ENCODE measurements at regions not wholly inside any gene's neighbourhood (a gene's known extent, or its start where the extent isn't known, plus 50 kb on each side); places are given as distances from the start of the nearest gene placed in this dataset.

DNA sequence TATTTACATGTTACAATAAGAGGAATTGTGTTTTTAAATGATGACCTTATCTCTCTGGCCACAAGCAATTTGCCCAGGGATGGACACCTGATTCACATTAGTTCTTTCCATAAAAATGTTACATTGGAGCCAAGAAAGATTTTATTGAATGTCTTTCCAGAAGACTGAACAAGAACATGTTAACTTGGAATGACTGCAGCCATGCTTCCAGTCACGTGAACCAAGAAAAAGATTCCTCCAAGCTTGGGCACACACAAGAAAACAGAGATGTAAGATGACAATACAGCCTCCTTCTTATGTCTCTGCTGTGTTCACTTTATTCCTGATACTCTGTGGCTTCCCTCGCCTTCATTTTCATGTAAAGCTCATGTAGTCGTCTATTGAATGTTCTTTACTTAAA, 737.6 kb downstream of the TRIML1 start:
- TF ChIP-seq, protein P1, sequence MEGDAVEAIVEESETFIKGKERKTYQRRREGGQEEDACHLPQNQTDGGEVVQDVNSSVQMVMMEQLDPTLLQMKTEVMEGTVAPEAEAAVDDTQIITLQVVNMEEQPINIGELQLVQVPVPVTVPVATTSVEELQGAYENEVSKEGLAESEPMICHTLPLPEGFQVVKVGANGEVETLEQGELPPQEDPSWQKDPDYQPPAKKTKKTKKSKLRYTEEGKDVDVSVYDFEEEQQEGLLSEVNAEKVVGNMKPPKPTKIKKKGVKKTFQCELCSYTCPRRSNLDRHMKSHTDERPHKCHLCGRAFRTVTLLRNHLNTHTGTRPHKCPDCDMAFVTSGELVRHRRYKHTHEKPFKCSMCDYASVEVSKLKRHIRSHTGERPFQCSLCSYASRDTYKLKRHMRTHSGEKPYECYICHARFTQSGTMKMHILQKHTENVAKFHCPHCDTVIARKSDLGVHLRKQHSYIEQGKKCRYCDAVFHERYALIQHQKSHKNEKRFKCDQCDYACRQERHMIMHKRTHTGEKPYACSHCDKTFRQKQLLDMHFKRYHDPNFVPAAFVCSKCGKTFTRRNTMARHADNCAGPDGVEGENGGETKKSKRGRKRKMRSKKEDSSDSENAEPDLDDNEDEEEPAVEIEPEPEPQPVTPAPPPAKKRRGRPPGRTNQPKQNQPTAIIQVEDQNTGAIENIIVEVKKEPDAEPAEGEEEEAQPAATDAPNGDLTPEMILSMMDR (IDR thresholded peaks at IDR 0.05; ENCODE audit: control insufficient read depth, insufficient read depth, low read depth, low read length, missing control alignments), result no peak
- DNase-seq (ENCODE audit: low read depth), result peak; percentile 10
- no peak overlapping the region for H3K4me3 ChIP-seq (ENCODE audit: control insufficient read depth, low read depth, low read length)

DNA sequence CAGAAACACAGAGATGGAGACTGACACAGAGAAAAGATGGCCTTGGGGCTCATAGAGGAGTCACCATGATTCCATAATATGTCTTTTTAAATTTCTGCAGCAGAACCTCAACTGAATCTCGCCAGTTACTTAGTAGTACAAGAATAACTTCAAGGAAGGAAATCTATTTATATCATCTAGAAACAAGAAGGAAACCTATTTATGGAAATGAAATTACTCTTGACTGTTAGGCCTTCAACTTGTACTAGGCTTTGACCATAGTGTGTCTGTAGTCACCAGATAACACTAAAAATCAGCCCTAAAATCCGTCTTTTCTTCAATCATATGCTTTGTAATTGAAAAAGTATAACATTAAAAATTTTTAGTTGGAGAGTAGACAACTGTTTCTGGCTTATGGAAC, 740.4 kb downstream of the TRIML1 start:
- DNase-seq (ENCODE audit: low read depth), result no peak
- H3K4me3 ChIP-seq (ENCODE audit: control insufficient read depth, low read depth, low read length), result no peak overlapping the region
- TF ChIP-seq, protein P1 (IDR thresholded peaks at IDR 0.05; ENCODE audit: control insufficient read depth, insufficient read depth, low read depth, low read length, missing control alignments), result no peak

DNA sequence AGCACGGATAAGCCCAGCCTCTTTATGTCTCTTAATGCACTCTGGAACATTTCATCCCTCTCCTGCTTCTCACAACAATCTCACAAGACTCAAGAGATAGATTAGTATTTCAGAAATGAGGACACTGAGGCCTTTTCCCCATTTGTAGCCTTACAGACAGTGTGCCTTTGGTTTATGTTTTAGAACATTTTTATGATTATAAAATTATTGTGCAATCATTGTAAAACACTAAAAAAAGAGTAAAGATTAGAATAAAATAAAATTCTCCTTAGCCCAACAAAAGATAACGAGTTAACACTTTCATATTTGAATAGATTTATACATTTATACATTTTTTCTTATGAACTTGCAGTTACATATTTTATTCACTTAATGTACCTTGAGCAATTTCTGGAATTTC, 748.7 kb downstream of the TRIML1 start:
- no peak for DNase-seq (ENCODE audit: low read depth)
- H3K4me3 ChIP-seq (ENCODE audit: control insufficient read depth, low read depth, low read length), result no peak overlapping the region
- TF ChIP-seq, protein P1 (IDR thresholded peaks at IDR 0.05; ENCODE audit: control insufficient read depth, insufficient read depth, low read depth, low read length, missing control alignments), result no peak

DNA sequence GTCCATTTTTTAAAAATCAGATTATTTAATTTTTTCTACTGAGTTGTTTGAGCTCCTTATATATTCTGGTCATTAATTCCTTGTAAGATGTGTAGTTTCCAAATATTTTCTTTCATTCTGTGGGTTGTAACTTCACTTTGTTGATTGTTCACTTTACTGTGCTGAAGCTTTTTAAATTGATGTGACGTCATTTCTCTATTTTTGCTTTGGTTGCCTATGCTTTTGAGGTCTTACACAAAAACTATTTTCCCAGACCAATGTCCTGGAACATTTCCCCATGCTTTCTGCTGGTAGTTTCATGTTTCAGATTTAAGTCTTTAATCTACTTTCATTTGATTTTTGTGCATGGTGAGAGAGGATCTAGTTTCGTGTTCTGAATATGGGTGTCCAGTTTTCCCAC, 753.6 kb downstream of the TRIML1 start:
- no peak for DNase-seq (ENCODE audit: low read depth)
- TF ChIP-seq, protein P1 (IDR thresholded peaks at IDR 0.05; ENCODE audit: control insufficient read depth, insufficient read depth, low read depth, low read length, missing control alignments), result no peak

DNA sequence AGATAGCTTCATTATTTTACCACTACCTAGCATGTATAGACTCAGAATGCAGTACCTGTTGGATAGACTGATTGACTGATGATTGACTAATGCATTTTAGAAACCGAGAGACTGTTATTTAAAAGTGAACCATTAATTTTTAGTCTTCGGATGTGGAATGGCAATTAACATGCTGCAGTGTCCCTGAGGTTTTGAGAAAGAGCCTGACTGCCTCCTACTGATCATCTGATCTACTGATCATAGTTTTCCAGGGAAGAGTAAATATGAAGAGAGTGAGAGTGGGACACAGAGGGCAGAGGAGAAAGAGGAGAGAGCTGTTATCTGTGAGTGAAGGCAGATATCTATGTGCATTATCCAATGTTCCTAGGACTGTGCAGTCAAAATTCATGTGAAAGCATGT, 764.7 kb downstream of the TRIML1 start:
- TF ChIP-seq, protein P1 (IDR thresholded peaks at IDR 0.05; ENCODE audit: control insufficient read depth, insufficient read depth, low read depth, low read length, missing control alignments), result no peak
- no peak overlapping the region for H3K4me3 ChIP-seq (ENCODE audit: control insufficient read depth, low read depth, low read length)
- DNase-seq (ENCODE audit: low read depth), result no peak

More for the DNA sequence above, 753.6 kb downstream of the TRIML1 start:
- H3K4me3 ChIP-seq (ENCODE audit: control insufficient read depth, low read depth, low read length), result no peak overlapping the region

DNA sequence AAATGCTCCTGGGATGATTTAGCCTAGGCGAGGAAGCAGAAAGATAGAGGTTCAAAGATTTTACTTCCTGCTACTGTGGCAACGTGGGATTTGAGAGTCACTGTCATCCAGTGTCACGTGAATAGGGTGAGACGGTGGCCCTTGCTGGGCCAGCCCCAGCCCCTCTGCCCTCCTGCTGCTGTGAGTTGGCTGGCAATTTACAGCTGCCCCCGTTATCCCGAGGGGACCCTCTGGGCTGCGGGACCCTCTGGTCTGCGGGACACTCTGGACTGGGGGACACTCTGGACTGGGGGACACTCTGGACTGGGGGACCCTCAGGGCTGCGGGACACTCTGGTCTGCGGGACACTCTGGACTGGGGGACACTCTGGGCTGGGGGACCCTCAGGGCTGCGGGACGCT, 765.4 kb downstream of the TRIML1 start:
- TF ChIP-seq, protein P1 (IDR thresholded peaks at IDR 0.05; ENCODE audit: control insufficient read depth, insufficient read depth, low read depth, low read length, missing control alignments), result no peak
- no peak overlapping the region for H3K4me3 ChIP-seq (ENCODE audit: control insufficient read depth, low read depth, low read length)
- no peak for DNase-seq (ENCODE audit: low read depth)

DNA sequence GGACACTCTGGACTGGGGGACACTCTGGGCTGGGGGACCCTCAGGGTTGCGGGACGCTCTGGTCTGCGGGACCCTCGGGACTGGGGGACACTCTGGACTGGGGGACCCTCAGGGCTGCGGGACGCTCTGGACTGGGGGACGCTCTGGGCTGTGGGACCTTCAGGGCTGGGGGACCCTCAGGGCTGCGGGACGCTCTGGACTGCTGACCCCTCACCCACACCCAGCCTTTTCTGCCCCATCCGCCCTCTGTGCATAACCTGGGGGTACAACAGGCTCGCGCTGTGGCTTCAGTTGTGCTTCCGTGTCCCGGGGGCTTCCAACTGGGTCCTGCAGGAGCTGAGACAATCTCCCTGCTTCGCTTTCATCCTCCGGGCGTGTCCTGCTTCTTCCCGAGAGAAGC, 766.0 kb downstream of the TRIML1 start:
- no peak overlapping the region for H3K4me3 ChIP-seq (ENCODE audit: control insufficient read depth, low read depth, low read length)
- DNase-seq (ENCODE audit: low read depth), result no peak
- TF ChIP-seq, protein P1 (IDR thresholded peaks at IDR 0.05; ENCODE audit: control insufficient read depth, insufficient read depth, low read depth, low read length, missing control alignments), result no peak

Data from AG09309 (cell line).